Stomach (tissue), 8 donors: ENCODE measurements at regions not wholly inside any gene's neighbourhood (a gene's known extent, or its start where the extent isn't known, plus 50 kb on each side); places are given as distances from the start of the nearest gene placed in this dataset.

Source experiments
- DNase-seq, 2 donors: peaks; one replicate each; pipeline versions ENCODE4 v3.0.0 to v3.0.0-alpha.2; 2013 to 2019
- H3K27ac ChIP-seq, 5 donors: fragments of 200-600 bp in 4 of 5; sonication (generic) in 4 of 5; one replicate each; pipeline ENCODE4 v1.5.1; 2013 to 2019; ENCODE audit warnings: mild to moderate bottlenecking in 1 of 5, moderate library complexity in 1 of 5
- H3K27me3 ChIP-seq, 3 donors: fragments of 200-600 bp; sonication (generic); one replicate each; pipeline ENCODE4 v1.5.1; 2017 to 2019; ENCODE audit warnings: mixed run types in 1 of 3
- H3K36me3 ChIP-seq, 4 donors: fragments of 200-600 bp; sonication (generic); 1 replicate in 3 of 4; 2 replicates in 1 of 4; pipeline ENCODE4 v1.5.1; 2016 to 2019
- H3K4me1 ChIP-seq, 4 donors: fragments of 200-600 bp; sonication (generic); one replicate each; pipeline ENCODE4 v1.5.1; 2016 to 2019
- H3K4me3 ChIP-seq, 4 donors: fragments of 200-600 bp; sonication (generic) in 3 of 4; one replicate each; pipeline ENCODE4 v1.5.1; 2016 to 2019; ENCODE audit warnings: mild to moderate bottlenecking in 1 of 4
- H3K9me3 ChIP-seq, 4 donors: fragments of 200-600 bp; sonication (generic); one replicate each; pipeline ENCODE4 v1.5.1; 2016 to 2019
- CTCF ChIP-seq, 7 experiments: fragments of 450-650 bp in 4 of 7; fragments of 200-600 bp in 3 of 7; sonication (generic) in 3 of 7; IDR thresholded peaks; one replicate each; pipeline ENCODE4 v1.5.1; 2016 to 2019; ENCODE audit warnings: antibody characterized with exemption in 7 of 7, control low read depth in 2 of 7, mild to moderate bottlenecking in 1 of 7
- EP300 ChIP-seq: sonication (generic); formaldehyde crosslinking; IDR thresholded peaks from one replicate; pipeline ENCODE4 v1.6.1; 2017; ENCODE audit warnings: antibody characterized with exemption
- POLR2A ChIP-seq, 4 donors: fragments of 450-650 bp; IDR thresholded peaks; one replicate each; pipeline ENCODE4 v1.6.1; 2016; ENCODE audit warnings: antibody characterized with exemption in 4 of 4, control low read depth in 2 of 4, mild to moderate bottlenecking in 1 of 4, moderate library complexity in 1 of 4
- POLR2AphosphoS5 ChIP-seq, 3 donors: sonication (generic); formaldehyde crosslinking; IDR thresholded peaks; one replicate each; pipeline ENCODE4 v1.6.1; 2016; ENCODE audit warnings: antibody characterized with exemption in 3 of 3
- WGBS, 5 donors: extraction: QIAGEN DNeasy Blood & Tissue Kit in 3 of 5; methylation state at CpG; one replicate each; pipeline versions ENCODE4 v1.1.5 to v1.1.7; 2013 to 2018; 5-methylcytosine and 5-hydroxymethylcytosine counted together
- intact Hi-C: fragments of 100-400 bp; cut with DNase I; formaldehyde crosslinking; loops from one replicate; pipeline ENCODE4 v1.15.1; 2023; ENCODE audit warnings: low total_unique reads
- donor health status: healthy with polysubstance abuse.
- donor health status: Bipolar disorder and iron deficiency.
- donor health status: healthy.

- Histone ChIP-seq H3K9me3 (no peaks in the 10 kb centered on the region), H3K27ac (no peak overlapping the region), H3K4me1 (no peaks in the 10 kb centered on the region), H3K4me3 (no peak overlapping the region), H3K27me3 (no peaks in the 10 kb centered on the region), H3K36me3 (no peaks in the 10 kb centered on the region)
- TF ChIP-seq EP300 (no peak), POLR2AphosphoS5 (IDR thresholded peaks at IDR 0.05) (no peak), POLR2A (IDR thresholded peaks at IDR 0.05) (no peak), CTCF (IDR thresholded peaks at IDR 0.05) (no peak)
- DNase-seq = no peak
- intact Hi-C loops = no loop called here
- 78 to 93% (median 85%) methylated on average over 6 of the region's 6 CpGs for WGBS, 5 donors
These were observed 81.4 kb upstream of the PSMD7 start for GRCh38 chr16:74215249-74215648.

GRCh38 chr16:74213372-74213771 is 83.2 kb upstream of the PSMD7 start:
- Histone ChIP-seq H3K9me3 (no peaks in the 10 kb centered on the region), H3K4me1 (no peaks in the 10 kb centered on the region), H3K36me3 (no peaks in the 10 kb centered on the region), H3K4me3 (no peak overlapping the region), H3K27ac (no peak overlapping the region), H3K27me3 (no peaks in the 10 kb centered on the region)
- no peak for DNase-seq
- 73 to 88% (median 84%) methylated on average over 3 of the region's 3 CpGs for WGBS, 5 donors
- intact Hi-C loops = no loop called here
- TF ChIP-seq POLR2AphosphoS5 (IDR thresholded peaks at IDR 0.05) (no peak), EP300 (no peak), POLR2A (IDR thresholded peaks at IDR 0.05) (no peak), CTCF (IDR thresholded peaks at IDR 0.05) (no peak)

- Histone ChIP-seq H3K4me1 (no peaks in the 10 kb centered on the region), H3K27ac (no peak overlapping the region), H3K9me3 (no peaks in the 10 kb centered on the region), H3K36me3 (no peaks in the 10 kb centered on the region), H3K4me3 (no peak overlapping the region), H3K27me3 (no peaks in the 10 kb centered on the region)
- TF ChIP-seq POLR2AphosphoS5 (IDR thresholded peaks at IDR 0.05) = no peak
- no peak for TF ChIP-seq CTCF (IDR thresholded peaks at IDR 0.05)
- TF ChIP-seq POLR2A (IDR thresholded peaks at IDR 0.05) = no peak
- TF ChIP-seq EP300 = no peak
- intact Hi-C loops = no loop called here
- WGBS, 5 donors = 88 to 97% (median 95%) methylated on average over 1 of the region's 1 CpG
- DNase-seq = no peak
These were observed 86.4 kb upstream of the PSMD7 start for GRCh38 chr16:74210245-74210644.

- Histone ChIP-seq H3K36me3 (no peaks in the 10 kb centered on the region), H3K9me3 (peaks cover 0 to 4% (median 0%) of the 10 kb centered on the region in 4 donors), H3K27ac (no peak overlapping the region), H3K4me1 (peaks cover 0 to 24% (median 15%) of the 10 kb centered on the region in 4 donors), H3K4me3 (no peak overlapping the region), H3K27me3 (no peaks in the 10 kb centered on the region)
- 85 to 94% (median 88%) methylated on average over 5 of the region's 5 CpGs for WGBS, 5 donors
- intact Hi-C loops = no loop called here
- no peak for TF ChIP-seq CTCF (IDR thresholded peaks at IDR 0.05)
- TF ChIP-seq EP300 = no peak
- no peak for TF ChIP-seq POLR2A (IDR thresholded peaks at IDR 0.05)
- TF ChIP-seq POLR2AphosphoS5 (IDR thresholded peaks at IDR 0.05) = no peak
- DNase-seq = no peak
These were observed 94.6 kb upstream of the PSMD7 start for GRCh38 chr16:74202009-74202408.
